HFF-Myc (cell line): ENCODE measurements at regions not wholly inside any gene's neighbourhood (a gene's known extent, or its start where the extent isn't known, plus 50 kb on each side); places are given as distances from the start of the nearest gene placed in this dataset.

Experiments
- DNase-seq: peaks from one replicate; pipeline ENCODE4 v3.0.0-alpha.2; 2011; ENCODE audit warnings: low read depth; ENCODE audit errors: extremely low read depth
- H3K4me3 ChIP-seq: replicated peaks from 2 replicates; pipeline ENCODE4 v1.5.1; 2011; ENCODE audit warnings: low read depth, mild to moderate bottlenecking, control low read depth, low read length
- TF ChIP-seq, protein P1 (sequence below): IDR thresholded peaks from 2 replicates; pipeline ENCODE4 v1.5.1; 2012; ENCODE audit warnings: mild to moderate bottlenecking, low read depth, low read length, control low read depth; ENCODE audit errors: missing control alignments

DNA sequence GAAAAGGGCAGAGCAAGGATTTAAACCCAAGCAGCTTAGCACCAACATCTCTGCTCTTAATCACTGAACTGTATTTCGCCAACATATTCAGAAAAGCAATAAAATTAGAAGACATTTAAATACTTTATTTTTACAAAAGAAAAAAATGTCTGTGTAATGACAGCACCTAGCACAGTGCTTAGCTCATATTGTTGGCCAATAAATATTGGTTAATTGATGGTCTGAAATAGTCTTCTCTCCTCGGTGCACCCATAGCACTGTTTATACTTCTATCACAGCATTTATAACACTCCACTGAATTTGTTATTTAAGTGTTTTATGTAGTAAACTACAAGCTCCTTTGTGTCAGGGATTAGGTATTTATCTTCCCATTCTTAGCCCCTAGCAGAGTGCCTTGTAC is 70.9 kb upstream of the PLPPR4 start:
- no peak for DNase-seq
- no peak overlapping the region for H3K4me3 ChIP-seq
- TF ChIP-seq, protein P1, sequence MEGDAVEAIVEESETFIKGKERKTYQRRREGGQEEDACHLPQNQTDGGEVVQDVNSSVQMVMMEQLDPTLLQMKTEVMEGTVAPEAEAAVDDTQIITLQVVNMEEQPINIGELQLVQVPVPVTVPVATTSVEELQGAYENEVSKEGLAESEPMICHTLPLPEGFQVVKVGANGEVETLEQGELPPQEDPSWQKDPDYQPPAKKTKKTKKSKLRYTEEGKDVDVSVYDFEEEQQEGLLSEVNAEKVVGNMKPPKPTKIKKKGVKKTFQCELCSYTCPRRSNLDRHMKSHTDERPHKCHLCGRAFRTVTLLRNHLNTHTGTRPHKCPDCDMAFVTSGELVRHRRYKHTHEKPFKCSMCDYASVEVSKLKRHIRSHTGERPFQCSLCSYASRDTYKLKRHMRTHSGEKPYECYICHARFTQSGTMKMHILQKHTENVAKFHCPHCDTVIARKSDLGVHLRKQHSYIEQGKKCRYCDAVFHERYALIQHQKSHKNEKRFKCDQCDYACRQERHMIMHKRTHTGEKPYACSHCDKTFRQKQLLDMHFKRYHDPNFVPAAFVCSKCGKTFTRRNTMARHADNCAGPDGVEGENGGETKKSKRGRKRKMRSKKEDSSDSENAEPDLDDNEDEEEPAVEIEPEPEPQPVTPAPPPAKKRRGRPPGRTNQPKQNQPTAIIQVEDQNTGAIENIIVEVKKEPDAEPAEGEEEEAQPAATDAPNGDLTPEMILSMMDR: no peak

GRCh38 chr1:99198393-99198792 is 65.9 kb upstream of the PLPPR4 start:
- DNase-seq: no peak
- TF ChIP-seq, protein P1: no peak
- H3K4me3 ChIP-seq: no peak overlapping the region

DNA sequence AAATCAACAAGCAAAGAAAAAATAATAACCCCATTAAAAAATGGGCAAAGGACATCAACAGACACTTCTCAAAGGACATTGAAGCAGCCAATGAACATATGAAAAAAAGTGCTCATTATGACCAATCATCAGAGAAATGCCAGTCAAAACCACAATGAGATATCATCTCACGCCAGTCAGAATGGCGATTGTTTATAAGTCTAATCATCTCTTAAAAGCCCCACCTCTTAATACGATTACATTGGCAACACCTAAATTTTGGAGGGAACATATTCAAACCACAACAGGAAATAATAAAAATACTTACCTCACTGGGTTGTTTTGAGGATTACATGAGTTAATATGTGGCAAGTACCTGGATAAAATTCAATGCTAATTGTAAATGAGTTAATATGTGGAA is 57.1 kb upstream of the PLPPR4 start:
- no peak for DNase-seq
- TF ChIP-seq, protein P1: no peak
- H3K4me3 ChIP-seq: no peak overlapping the region
